ENCODE measurements at regions not wholly inside any gene's neighbourhood (a gene's known extent, or its start where the extent isn't known, plus 50 kb on each side); places are given as distances from the start of the nearest gene placed in this dataset.

DNA sequence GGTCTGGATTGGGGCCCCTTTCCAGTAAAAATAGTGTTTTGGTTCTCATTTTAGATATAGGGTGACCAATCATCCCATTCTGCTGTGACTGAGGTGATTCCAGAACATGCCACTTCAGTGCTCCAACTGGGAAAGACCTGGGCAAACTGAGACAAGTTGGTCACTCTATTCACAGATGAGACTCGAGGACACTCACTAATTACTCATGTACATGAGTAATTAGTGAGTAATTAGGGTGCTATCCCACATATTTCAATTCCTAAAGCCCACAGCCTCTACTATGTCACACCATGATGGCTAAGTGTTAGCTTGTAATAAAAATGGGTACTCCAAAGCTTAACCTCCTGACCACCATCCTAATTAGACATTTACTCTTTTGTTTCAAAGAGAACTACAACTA is 86.0 kb downstream of the CBLN4 start:
- CTCF ChIA-PET, result no interaction called here
- no TSS peak for BruUV-seq (replicated peaks)
- DNase-seq (ENCODE audit: low spot score), result no peak
- H3K27me3 ChIP-seq (replicated peaks; ENCODE audit: insufficient read depth, low read depth, low read length, poor library complexity), result no peaks in the 10 kb centered on the region
- no peak for TF ChIP-seq EZH2 (IDR thresholded peaks at IDR 0.05; ENCODE audit: borderline replicate concordance, low read depth, low read length, poor library complexity, severe bottlenecking)
- TF ChIP-seq, protein P1, sequence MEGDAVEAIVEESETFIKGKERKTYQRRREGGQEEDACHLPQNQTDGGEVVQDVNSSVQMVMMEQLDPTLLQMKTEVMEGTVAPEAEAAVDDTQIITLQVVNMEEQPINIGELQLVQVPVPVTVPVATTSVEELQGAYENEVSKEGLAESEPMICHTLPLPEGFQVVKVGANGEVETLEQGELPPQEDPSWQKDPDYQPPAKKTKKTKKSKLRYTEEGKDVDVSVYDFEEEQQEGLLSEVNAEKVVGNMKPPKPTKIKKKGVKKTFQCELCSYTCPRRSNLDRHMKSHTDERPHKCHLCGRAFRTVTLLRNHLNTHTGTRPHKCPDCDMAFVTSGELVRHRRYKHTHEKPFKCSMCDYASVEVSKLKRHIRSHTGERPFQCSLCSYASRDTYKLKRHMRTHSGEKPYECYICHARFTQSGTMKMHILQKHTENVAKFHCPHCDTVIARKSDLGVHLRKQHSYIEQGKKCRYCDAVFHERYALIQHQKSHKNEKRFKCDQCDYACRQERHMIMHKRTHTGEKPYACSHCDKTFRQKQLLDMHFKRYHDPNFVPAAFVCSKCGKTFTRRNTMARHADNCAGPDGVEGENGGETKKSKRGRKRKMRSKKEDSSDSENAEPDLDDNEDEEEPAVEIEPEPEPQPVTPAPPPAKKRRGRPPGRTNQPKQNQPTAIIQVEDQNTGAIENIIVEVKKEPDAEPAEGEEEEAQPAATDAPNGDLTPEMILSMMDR (conservative IDR thresholded peaks at IDR 0.05; ENCODE audit: low read depth, low read length), result no peak
- no peak overlapping the region for H3K27ac ChIP-seq (ENCODE audit: low read depth, low read length, poor library complexity, severe bottlenecking)
- no peak overlapping the region for H3K4me3 ChIP-seq (ENCODE audit: low read depth, low read length, poor library complexity, severe bottlenecking)
- intact Hi-C loops (cut with micrococcal nuclease; ENCODE audit: unreplicated experiment), result no loop called here
- peaks cover 8% of the 10 kb centered on the region for H3K9me3 ChIP-seq (ENCODE audit: low read depth, low read length, poor library complexity, severe bottlenecking)
- H3K36me3 ChIP-seq (ENCODE audit: insufficient read depth, low read length, poor library complexity, severe bottlenecking), result no peaks in the 10 kb centered on the region
- POLR2A ChIA-PET (ENCODE audit: low non-redundant PET), result no interaction called here
- no peaks in the 10 kb centered on the region for H3K4me1 ChIP-seq (ENCODE audit: insufficient read depth, low read length, poor library complexity, severe bottlenecking)

DNA sequence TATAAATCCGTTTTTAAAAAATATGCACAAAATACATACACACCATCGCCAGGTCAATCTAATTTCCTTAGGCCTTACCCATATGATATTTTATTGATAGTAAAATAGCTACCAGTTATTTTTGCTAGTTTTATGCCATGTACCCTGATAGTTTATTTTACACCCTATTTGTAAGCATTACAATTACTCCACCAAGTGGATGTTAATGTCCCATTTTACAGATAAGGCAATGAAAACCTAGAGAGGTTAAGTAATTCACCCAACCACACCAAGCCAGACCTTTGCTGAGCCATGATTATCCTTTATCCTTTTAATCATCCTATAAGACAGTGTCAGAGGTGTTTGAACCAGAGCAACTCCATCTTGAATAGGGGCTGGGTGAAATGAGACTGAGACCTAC is 86.8 kb downstream of the CBLN4 start:
- no TSS peak for BruUV-seq (replicated peaks)
- H3K4me1 ChIP-seq (ENCODE audit: insufficient read depth, low read length, poor library complexity, severe bottlenecking), result no peaks in the 10 kb centered on the region
- peaks cover 16% of the 10 kb centered on the region for H3K9me3 ChIP-seq (ENCODE audit: low read depth, low read length, poor library complexity, severe bottlenecking)
- TF ChIP-seq EZH2 (IDR thresholded peaks at IDR 0.05; ENCODE audit: borderline replicate concordance, low read depth, low read length, poor library complexity, severe bottlenecking), result no peak
- TF ChIP-seq, protein P1 (conservative IDR thresholded peaks at IDR 0.05; ENCODE audit: low read depth, low read length), result no peak
- H3K36me3 ChIP-seq (ENCODE audit: insufficient read depth, low read length, poor library complexity, severe bottlenecking), result no peaks in the 10 kb centered on the region
- H3K4me3 ChIP-seq (ENCODE audit: low read depth, low read length, poor library complexity, severe bottlenecking), result no peak overlapping the region
- intact Hi-C loops (cut with micrococcal nuclease; ENCODE audit: unreplicated experiment), result no loop called here
- H3K27me3 ChIP-seq (replicated peaks; ENCODE audit: insufficient read depth, low read depth, low read length, poor library complexity), result no peaks in the 10 kb centered on the region
- H3K27ac ChIP-seq (ENCODE audit: low read depth, low read length, poor library complexity, severe bottlenecking), result no peak overlapping the region
- ChIA-PET POLR2A (ENCODE audit: low non-redundant PET) (no interaction called here), CTCF (no interaction called here)
- no peak for DNase-seq (ENCODE audit: low spot score)

DNA sequence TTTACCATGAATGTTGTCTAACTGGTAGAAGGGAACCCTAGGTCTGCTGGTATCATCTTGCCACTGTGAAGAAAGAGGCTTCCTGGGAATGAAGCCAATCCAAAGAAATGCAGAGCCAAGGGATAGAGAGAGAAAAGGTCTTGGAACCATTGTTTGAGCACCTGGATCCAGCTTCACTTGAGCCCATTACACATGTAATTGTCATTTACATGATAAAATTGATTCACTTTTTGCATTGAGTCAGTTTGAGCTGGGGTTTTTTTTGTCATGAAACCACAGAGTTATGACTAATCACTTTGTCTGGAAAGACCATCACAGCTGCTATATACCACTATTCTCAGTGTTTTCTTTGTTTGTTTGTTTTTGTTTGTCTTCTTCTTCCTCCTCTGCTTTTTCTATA is 112.3 kb downstream of the CBLN4 start:
- BruUV-seq (replicated peaks), result no TSS peak
- DNase-seq (ENCODE audit: low spot score), result no peak
- H3K9me3 ChIP-seq (ENCODE audit: low read depth, low read length, poor library complexity, severe bottlenecking), result peaks cover 30% of the 10 kb centered on the region
- H3K4me1 ChIP-seq (ENCODE audit: insufficient read depth, low read length, poor library complexity, severe bottlenecking), result no peaks in the 10 kb centered on the region
- POLR2A ChIA-PET (ENCODE audit: low non-redundant PET), result no interaction called here
- no peaks in the 10 kb centered on the region for H3K27me3 ChIP-seq (replicated peaks; ENCODE audit: insufficient read depth, low read depth, low read length, poor library complexity)
- CTCF ChIA-PET, result no interaction called here
- intact Hi-C loops (cut with micrococcal nuclease; ENCODE audit: unreplicated experiment), result no loop called here
- no peak overlapping the region for H3K4me3 ChIP-seq (ENCODE audit: low read depth, low read length, poor library complexity, severe bottlenecking)
- H3K27ac ChIP-seq (ENCODE audit: low read depth, low read length, poor library complexity, severe bottlenecking), result no peak overlapping the region
- TF ChIP-seq, protein P1 (conservative IDR thresholded peaks at IDR 0.05; ENCODE audit: low read depth, low read length), result no peak
- no peak for TF ChIP-seq EZH2 (IDR thresholded peaks at IDR 0.05; ENCODE audit: borderline replicate concordance, low read depth, low read length, poor library complexity, severe bottlenecking)
- no peaks in the 10 kb centered on the region for H3K36me3 ChIP-seq (ENCODE audit: insufficient read depth, low read length, poor library complexity, severe bottlenecking)
